ENCODE measurements at regions not wholly inside any gene's neighbourhood (a gene's known extent, or its start where the extent isn't known, plus 50 kb on each side); places are given as distances from the start of the nearest gene placed in this dataset.

DNA sequence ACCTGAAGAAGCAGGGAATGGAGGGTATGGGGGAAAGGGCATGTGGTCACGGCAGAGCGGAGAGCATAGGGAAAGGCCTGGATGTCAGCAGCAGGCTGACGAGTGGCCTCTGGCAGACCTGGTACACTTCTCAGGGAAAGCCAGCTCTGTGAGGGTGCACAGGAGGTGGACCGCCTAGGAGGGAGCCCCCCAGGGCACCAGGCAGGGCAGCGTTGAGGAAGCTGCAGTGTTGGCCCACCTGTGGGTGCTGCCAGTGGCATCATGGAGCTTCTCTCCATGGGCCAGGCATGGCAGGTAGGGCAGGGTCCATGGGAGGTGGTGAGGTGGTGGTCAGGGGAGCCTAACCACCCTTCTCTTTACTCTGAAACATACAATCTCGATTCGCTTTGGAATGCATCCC lies 143.0 kb upstream of the PITX1 start:
- in situ Hi-C loops (cut with HindIII; ENCODE audit: extremely low pct_ligation_motif_present, low pct_unique_long_range_greater_than_20kb) (no loop called here), intact Hi-C loops (cut with micrococcal nuclease; ENCODE audit: unreplicated experiment) (no loop called here)
- Histone ChIP-seq H3K4me1 (ENCODE audit: insufficient read depth, low read length) (peaks cover 23% of the 10 kb centered on the region), H3K36me3 (replicated peaks in 1 of 2; ENCODE audit: control insufficient read depth in 1 of 2, insufficient read depth in 2 of 2, low read length in 2 of 2) (no peaks in the 10 kb centered on the region), H3K4me2 (ENCODE audit: low read depth, low read length) (no peak overlapping the region), H3K27me3 (ENCODE audit: control insufficient read depth in 1 of 2, insufficient read depth in 2 of 2, low read length in 2 of 2) (no peaks in the 10 kb centered on the region), H3K4me3 (replicated peaks in 1 of 3; ENCODE audit: insufficient read depth in 1 of 3, low read depth in 2 of 3, low read length in 3 of 3) (no peak overlapping the region), H3K9ac (ENCODE audit: insufficient read depth, low read depth, low read length) (no peak overlapping the region), H2AFZ (ENCODE audit: low read length) (no peak overlapping the region), H4K20me1 (ENCODE audit: insufficient read depth, low read length) (no peaks in the 10 kb centered on the region), H3K9me3 (ENCODE audit: low read length) (no peaks in the 10 kb centered on the region), H3K27ac (ENCODE audit: extremely low read length, insufficient read depth, low read length) (no peak overlapping the region), H3K79me2 (ENCODE audit: insufficient read depth, low read length) (no peaks in the 10 kb centered on the region)
- DNase-seq (ENCODE audit: low spot score) (no peak), ATAC-seq (no peak), FAIRE-seq (no peak)
- ChIA-PET CTCF (ENCODE audit: low intra/inter-chr PET ratio, low total read pairs) (no interaction called here), POLR2A (no interaction called here)
- TF ChIP-seq SETDB1 (CRISPR knock-in tag; IDR thresholded peaks at IDR 0.05; ENCODE audit: borderline replicate concordance): no peak
- TF ChIP-seq MBNL3 (CRISPR knock-in tag; conservative IDR thresholded peaks at IDR 0.05): no peak
- no peak for TF ChIP-seq PCBP2 (optimal IDR thresholded peaks at IDR 0.05; ENCODE audit: low read depth, low read length, poor library complexity, severe bottlenecking)
- no peak for TF ChIP-seq GLI4 (CRISPR knock-in tag; IDR thresholded peaks at IDR 0.05; ENCODE audit: borderline replicate concordance)
- no peak for TF ChIP-seq SIN3A (IDR thresholded peaks at IDR 0.05; ENCODE audit: borderline replicate concordance, low read depth, low read length)
- TF ChIP-seq EEA1 (CRISPR knock-in tag; IDR thresholded peaks at IDR 0.05; ENCODE audit: borderline replicate concordance): no peak
- TF ChIP-seq NFYC (CRISPR knock-in tag; IDR thresholded peaks at IDR 0.05): no peak
- no peak for TF ChIP-seq ZNF782 (CRISPR knock-in tag; IDR thresholded peaks at IDR 0.05; ENCODE audit: borderline replicate concordance)
- TF ChIP-seq ZNF367 (CRISPR knock-in tag; IDR thresholded peaks at IDR 0.05; ENCODE audit: borderline replicate concordance): no peak
- no peak for TF ChIP-seq ETV5 (CRISPR knock-in tag; IDR thresholded peaks at IDR 0.05; ENCODE audit: borderline replicate concordance)
- no peak for TF ChIP-seq HNRNPH1 (optimal IDR thresholded peaks at IDR 0.05; ENCODE audit: low read depth, low read length)
- TF ChIP-seq, protein P1, sequence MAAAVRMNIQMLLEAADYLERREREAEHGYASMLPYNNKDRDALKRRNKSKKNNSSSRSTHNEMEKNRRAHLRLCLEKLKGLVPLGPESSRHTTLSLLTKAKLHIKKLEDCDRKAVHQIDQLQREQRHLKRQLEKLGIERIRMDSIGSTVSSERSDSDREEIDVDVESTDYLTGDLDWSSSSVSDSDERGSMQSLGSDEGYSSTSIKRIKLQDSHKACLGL (CRISPR knock-in tag; IDR thresholded peaks at IDR 0.05): no peak
- TF ChIP-seq NR2F1 (CRISPR knock-in tag; IDR thresholded peaks at IDR 0.05): no peak
- TF ChIP-seq, protein P2, sequence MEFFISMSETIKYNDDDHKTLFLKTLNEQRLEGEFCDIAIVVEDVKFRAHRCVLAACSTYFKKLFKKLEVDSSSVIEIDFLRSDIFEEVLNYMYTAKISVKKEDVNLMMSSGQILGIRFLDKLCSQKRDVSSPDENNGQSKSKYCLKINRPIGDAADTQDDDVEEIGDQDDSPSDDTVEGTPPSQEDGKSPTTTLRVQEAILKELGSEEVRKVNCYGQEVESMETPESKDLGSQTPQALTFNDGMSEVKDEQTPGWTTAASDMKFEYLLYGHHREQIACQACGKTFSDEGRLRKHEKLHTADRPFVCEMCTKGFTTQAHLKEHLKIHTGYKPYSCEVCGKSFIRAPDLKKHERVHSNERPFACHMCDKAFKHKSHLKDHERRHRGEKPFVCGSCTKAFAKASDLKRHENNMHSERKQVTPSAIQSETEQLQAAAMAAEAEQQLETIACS (CRISPR knock-in tag; IDR thresholded peaks at IDR 0.05): no peak
- BruUV-seq (replicated peaks): no TSS peak
- 76% methylated on average over 5 of the region's 7 CpGs for WGBS (ENCODE audit: low lambda C conversion rate)

Measured in HepG2 (cell line).